AG10803 (cell line): ENCODE measurements at regions not wholly inside any gene's neighbourhood (a gene's known extent, or its start where the extent isn't known, plus 50 kb on each side); places are given as distances from the start of the nearest gene placed in this dataset.
A peak's percentile ranks its signal among the peaks of the same experiment; 100 is the strongest.

Source experiments
- DNase-seq: peaks from one replicate; pipeline ENCODE4 v3.0.0; 2010; ENCODE audit warnings: low read depth
- H3K4me3 ChIP-seq: 2 replicates; pipeline ENCODE4 v1.5.1; 2011; ENCODE audit warnings: mild to moderate bottlenecking, low read length, control low read depth
- CTCF ChIP-seq: conservative IDR thresholded peaks from 2 replicates; pipeline ENCODE4 v1.5.1; 2011; ENCODE audit warnings: mild to moderate bottlenecking, low read length, control low read depth, inconsistent platforms

GRCh38 chr12:58204071-58204470 is 262.7 kb downstream of the ATP23 start:
- DNase-seq, result peak; percentile 1
- no peak for TF ChIP-seq CTCF

GRCh38 chr12:58206876-58207275 is 265.5 kb downstream of the ATP23 start:
- H3K4me3 ChIP-seq, result no peak overlapping the region

More at GRCh38 chr12:58204071-58204470, 262.7 kb downstream of the ATP23 start:
- H3K4me3 ChIP-seq, result no peak overlapping the region

DNA sequence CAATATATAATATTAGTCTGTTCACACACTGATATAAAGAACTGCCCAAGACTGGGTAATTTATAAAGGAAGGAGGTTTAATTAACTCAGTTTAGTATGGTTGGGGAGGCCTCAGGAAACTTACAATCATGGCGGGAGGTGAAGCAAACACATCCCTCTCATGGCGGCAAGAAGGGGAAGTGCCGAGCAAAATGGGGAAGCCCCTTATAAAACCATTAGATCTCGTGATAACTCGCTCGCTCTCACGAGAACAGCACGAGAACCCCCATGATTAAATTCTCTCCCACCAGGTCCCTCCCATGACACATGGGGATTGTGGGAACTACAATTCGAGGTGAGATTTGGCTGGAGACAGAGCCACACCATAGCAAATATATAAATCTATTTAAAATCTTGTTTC is 269.8 kb downstream of the ATP23 start:
- no peak for TF ChIP-seq CTCF
- no peak overlapping the region for H3K4me3 ChIP-seq
- DNase-seq, result no peak

More at GRCh38 chr12:58206876-58207275, 265.5 kb downstream of the ATP23 start:
- DNase-seq, result no peak
- no peak for TF ChIP-seq CTCF

- TF ChIP-seq CTCF, result no peak
- no peak for DNase-seq
- H3K4me3 ChIP-seq, result no peak overlapping the region
Observed at GRCh38 chr12:58217130-58217529, 275.8 kb downstream of the ATP23 start.

GRCh38 chr12:58224536-58225105 is 283.3 kb downstream of the ATP23 start:
- no peak overlapping the region for H3K4me3 ChIP-seq
- no peak for TF ChIP-seq CTCF

GRCh38 chr12:58225203-58225877 is 284.0 kb downstream of the ATP23 start:
- no peak for TF ChIP-seq CTCF
- no peak overlapping the region for H3K4me3 ChIP-seq
- DNase-seq, result no peak

More at GRCh38 chr12:58224536-58225105, 283.3 kb downstream of the ATP23 start:
- DNase-seq, result no peak

- TF ChIP-seq CTCF, result no peak
- no peak overlapping the region for H3K4me3 ChIP-seq
- DNase-seq, result no peak
Observed at GRCh38 chr12:58233886-58234285, 292.5 kb downstream of the ATP23 start.
